ENCODE measurements at regions not wholly inside any gene's neighbourhood (a gene's known extent, or its start where the extent isn't known, plus 50 kb on each side); places are given as distances from the start of the nearest gene placed in this dataset.
A peak's percentile ranks its signal among the peaks of the same experiment; 100 is the strongest.

DNA sequence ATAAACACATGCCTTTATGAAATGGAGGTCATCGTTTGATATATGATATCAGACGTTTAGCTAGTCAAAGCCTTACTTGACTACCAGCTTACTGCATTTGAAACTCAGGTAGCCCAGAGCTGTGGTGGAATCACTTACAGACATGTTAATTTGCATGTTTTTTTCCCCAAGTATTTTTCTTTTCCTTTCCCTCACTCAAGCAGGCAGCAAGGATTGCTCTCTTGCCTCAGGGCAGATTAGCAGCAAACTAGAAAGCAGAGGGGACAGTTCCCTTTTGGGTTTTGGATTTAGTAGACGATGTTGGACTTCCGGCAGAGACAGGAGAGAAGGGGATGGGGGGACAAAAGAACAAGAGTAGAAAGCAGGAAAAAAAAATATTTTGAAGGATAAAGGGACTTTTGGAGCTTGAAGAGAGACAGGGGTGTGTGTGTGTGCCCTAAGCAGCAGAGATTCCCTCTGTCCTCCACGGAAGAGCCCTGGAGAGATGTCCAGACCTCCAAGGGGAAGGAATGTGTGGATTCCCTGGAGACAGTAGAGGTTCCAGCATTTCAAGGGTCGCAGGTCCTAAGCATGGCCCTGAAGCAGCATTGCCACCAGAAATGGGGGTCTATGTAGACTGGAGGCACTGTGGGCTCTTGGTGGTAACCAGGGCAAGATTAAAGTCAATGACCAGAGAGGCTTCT is 86.8 kb upstream of the CADPS start:
- TF ChIP-seq GTF2F1 (IDR thresholded peaks at IDR 0.05; ENCODE audit: borderline replicate concordance, low read depth, low read length) (no peak), TEAD4 (IDR thresholded peaks at IDR 0.05; ENCODE audit: low read depth, low read length) (no peak), ZNF274 (IDR thresholded peaks at IDR 0.05; ENCODE audit: borderline replicate concordance, extremely low read depth, low read length) (no peak), KDM1A (IDR thresholded peaks at IDR 0.05; ENCODE audit: borderline replicate concordance, low read length) (no peak), MAFK (IDR thresholded peaks at IDR 0.05; ENCODE audit: low read depth, low read length) (no peak), SAP30 (IDR thresholded peaks at IDR 0.05; ENCODE audit: insufficient read depth, insufficient replicate concordance, low read length) (no peak)
- H2BK12ac ChIP-seq (ENCODE audit: low read depth, low read length) = no peak overlapping the region
- H3K36me3 ChIP-seq (ENCODE audit: control insufficient read depth in 2 of 4, insufficient read depth in 4 of 4, low read length in 3 of 4) = peaks cover 0 to 36% (median 4%) of the 10 kb centered on the region in 4 experiments; a peak in 4 of 8 replicates
- no peaks in the 10 kb centered on the region for H3K23me2 ChIP-seq (ENCODE audit: low read depth, low read length)
- H3K23ac ChIP-seq (ENCODE audit: insufficient read length) = no peak overlapping the region
- WGBS, 2 experiments (ENCODE audit: extremely low coverage in 1 of 2, insufficient coverage in 1 of 2, insufficient read length in 1 of 2, insufficient replicate concordance in 2 of 2, low coverage in 1 of 2, low lambda C conversion rate in 2 of 2, missing lambda C conversion rate in 1 of 2) = 86% methylated on average over 6 of the region's 6 CpGs; no CpG with 5 or more reads in 1 of the 2 experiments
- ChIA-PET CTCF (ENCODE audit: partially characterized antibody) (interaction anchor here (0.6 to 1.7 kb wide), 4 partner anchors 10 to 1159 kb away, joined by 3 read pairs; no protein-coding TSS in a partner anchor), POLR2A (ENCODE audit: partially characterized antibody) (interaction anchor here (1.6 to 2.6 kb wide), 3 partner anchors 10 to 20 kb away, joined by 4 to 21 read pairs (median 8); no protein-coding TSS in a partner anchor)
- no peak overlapping the region for H2AFZ ChIP-seq (ENCODE audit: low read length)
- H3K27me3 ChIP-seq (replicated peaks in 1 of 4; ENCODE audit: control insufficient read depth in 3 of 4, extremely low read depth in 1 of 4, insufficient read depth in 3 of 4, low read length in 3 of 4) = no peaks in the 10 kb centered on the region
- H4K20me1 ChIP-seq (replicated peaks in 1 of 2; ENCODE audit: control insufficient read depth in 1 of 2, insufficient read depth in 2 of 2, low read length in 2 of 2) = peaks cover 0 to 2% of the 10 kb centered on the region in 2 experiments
- H4K5ac ChIP-seq (ENCODE audit: insufficient read length, low read depth, low read length) = no peak overlapping the region
- DNase-seq (ENCODE audit: low read depth in 1 of 2, low spot score in 2 of 2) = no peak
- no peak overlapping the region for H4K91ac ChIP-seq (replicated peaks; ENCODE audit: insufficient read length, low read length)
- no peak overlapping the region for H3K56ac ChIP-seq (replicated peaks; ENCODE audit: insufficient read length, low read depth, low read length)
- H3K4ac ChIP-seq (replicated peaks; ENCODE audit: insufficient read length, low read depth, low read length) = no peak overlapping the region
- H2AK5ac ChIP-seq (ENCODE audit: low read depth, low read length) = no peak overlapping the region
- peaks cover 2% of the 10 kb centered on the region; the same call in 1 of the 2 replicates for H3K79me1 ChIP-seq (ENCODE audit: low read depth, low read length)
- no peak overlapping the region for H2BK5ac ChIP-seq (ENCODE audit: low read depth, low read length)
- no peak overlapping the region for H3K14ac ChIP-seq (ENCODE audit: insufficient read length)
- 0 out of 2 replicates have a peak overlapping the region, but pooled peaks have one; percentile 7 for H4K8ac ChIP-seq (ENCODE audit: extremely low read depth, insufficient read depth, low read length)
- no peak overlapping the region for H3K4me2 ChIP-seq (ENCODE audit: insufficient read depth in 1 of 2, low read depth in 2 of 2, low read length in 2 of 2)
- H3K27ac ChIP-seq (ENCODE audit: low read depth, low read length) = no peak overlapping the region
- no peak overlapping the region for H2BK120ac ChIP-seq (replicated peaks; ENCODE audit: low read depth, low read length)
- FAIRE-seq = no peak
- peaks cover 0 to 6% (median 1%) of the 10 kb centered on the region in 4 experiments; a peak in 2 of 7 replicates for H3K4me1 ChIP-seq (replicated peaks in 1 of 4; ENCODE audit: control insufficient read depth in 3 of 4, insufficient read depth in 4 of 4, low read length in 3 of 4)
- H3K4me3 ChIP-seq (ENCODE audit: extremely low read depth in 1 of 4, insufficient read depth in 2 of 4, low read depth in 3 of 4, low read length in 4 of 4) = no peak overlapping the region
- no peak overlapping the region for H3K18ac ChIP-seq (ENCODE audit: extremely low read depth, low read length)
- no peak overlapping the region; the same call in 1 of the 2 replicates for H2BK20ac ChIP-seq (ENCODE audit: low read length)
- H2BK15ac ChIP-seq (ENCODE audit: low read length) = no peak overlapping the region
- no peaks in the 10 kb centered on the region for H3K9me3 ChIP-seq (ENCODE audit: insufficient read depth in 2 of 2, low read depth in 1 of 2, low read length in 1 of 2)
- no peak overlapping the region for H3K9ac ChIP-seq (replicated peaks in 1 of 4; ENCODE audit: extremely low read depth in 1 of 4, low read depth in 3 of 4, low read length in 3 of 4)
- peaks cover 0 to 41% of the 10 kb centered on the region in 2 experiments; a peak in 2 of 4 replicates for H3K79me2 ChIP-seq (ENCODE audit: control insufficient read depth in 1 of 2, insufficient read depth in 2 of 2, low read length in 2 of 2)
